ENCODE measurements at regions not wholly inside any gene's neighbourhood (a gene's known extent, or its start where the extent isn't known, plus 50 kb on each side); places are given as distances from the start of the nearest gene placed in this dataset.

DNA sequence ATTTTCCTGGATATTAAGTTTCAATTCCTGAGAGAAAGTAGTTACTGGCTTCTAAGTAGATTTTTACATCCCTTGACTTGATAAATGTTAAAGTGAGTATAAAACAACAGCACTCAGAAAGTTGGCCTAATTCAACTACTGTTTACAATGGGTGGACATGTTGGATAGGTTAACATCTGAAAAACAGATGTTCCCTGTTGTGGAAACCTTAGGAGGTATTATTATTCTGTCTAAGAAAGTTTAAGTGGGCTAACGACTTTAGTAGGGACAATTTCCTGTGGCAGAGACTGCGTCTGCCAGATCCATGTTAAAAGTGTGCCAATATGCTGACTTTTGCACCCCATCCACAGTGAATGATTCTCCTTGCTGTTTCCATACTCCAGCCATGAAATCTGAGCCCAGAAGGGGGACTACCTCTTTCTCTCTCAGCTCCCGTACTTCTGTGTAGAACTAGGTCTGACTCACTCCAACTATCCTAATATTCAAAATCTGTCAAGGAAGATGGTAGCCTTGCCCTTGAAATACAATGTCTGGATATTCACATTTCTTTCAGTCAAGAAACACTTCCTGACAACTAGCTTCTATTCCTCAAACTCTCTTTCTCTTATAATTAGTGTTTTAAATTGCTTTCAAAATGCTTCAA lies 327.5 kb upstream of the HNRNPA3 start:
- H3K36me3 ChIP-seq, result no peaks in the 10 kb centered on the region
- TF ChIP-seq, protein P1, sequence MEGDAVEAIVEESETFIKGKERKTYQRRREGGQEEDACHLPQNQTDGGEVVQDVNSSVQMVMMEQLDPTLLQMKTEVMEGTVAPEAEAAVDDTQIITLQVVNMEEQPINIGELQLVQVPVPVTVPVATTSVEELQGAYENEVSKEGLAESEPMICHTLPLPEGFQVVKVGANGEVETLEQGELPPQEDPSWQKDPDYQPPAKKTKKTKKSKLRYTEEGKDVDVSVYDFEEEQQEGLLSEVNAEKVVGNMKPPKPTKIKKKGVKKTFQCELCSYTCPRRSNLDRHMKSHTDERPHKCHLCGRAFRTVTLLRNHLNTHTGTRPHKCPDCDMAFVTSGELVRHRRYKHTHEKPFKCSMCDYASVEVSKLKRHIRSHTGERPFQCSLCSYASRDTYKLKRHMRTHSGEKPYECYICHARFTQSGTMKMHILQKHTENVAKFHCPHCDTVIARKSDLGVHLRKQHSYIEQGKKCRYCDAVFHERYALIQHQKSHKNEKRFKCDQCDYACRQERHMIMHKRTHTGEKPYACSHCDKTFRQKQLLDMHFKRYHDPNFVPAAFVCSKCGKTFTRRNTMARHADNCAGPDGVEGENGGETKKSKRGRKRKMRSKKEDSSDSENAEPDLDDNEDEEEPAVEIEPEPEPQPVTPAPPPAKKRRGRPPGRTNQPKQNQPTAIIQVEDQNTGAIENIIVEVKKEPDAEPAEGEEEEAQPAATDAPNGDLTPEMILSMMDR (IDR thresholded peaks at IDR 0.05), result no peak
- no peak for DNase-seq (ENCODE audit: low spot score)
- no peaks in the 10 kb centered on the region for H3K27me3 ChIP-seq
- H3K4me3 ChIP-seq, result no peak overlapping the region
- H3K4me1 ChIP-seq, result no peaks in the 10 kb centered on the region
- H3K9me3 ChIP-seq, result no peaks in the 10 kb centered on the region
- no peak overlapping the region for H3K27ac ChIP-seq

- H3K9me3 ChIP-seq, result no peaks in the 10 kb centered on the region
- H3K4me1 ChIP-seq, result no peaks in the 10 kb centered on the region
- DNase-seq (ENCODE audit: low spot score), result no peak
- H3K27me3 ChIP-seq, result no peaks in the 10 kb centered on the region
- no peak overlapping the region for H3K27ac ChIP-seq
- H3K36me3 ChIP-seq, result no peaks in the 10 kb centered on the region
- TF ChIP-seq, protein P1 (IDR thresholded peaks at IDR 0.05), result no peak
- H3K4me3 ChIP-seq, result no peak overlapping the region
Observed at GRCh38 chr2:176885661-176886060, 326.9 kb upstream of the HNRNPA3 start.

DNA sequence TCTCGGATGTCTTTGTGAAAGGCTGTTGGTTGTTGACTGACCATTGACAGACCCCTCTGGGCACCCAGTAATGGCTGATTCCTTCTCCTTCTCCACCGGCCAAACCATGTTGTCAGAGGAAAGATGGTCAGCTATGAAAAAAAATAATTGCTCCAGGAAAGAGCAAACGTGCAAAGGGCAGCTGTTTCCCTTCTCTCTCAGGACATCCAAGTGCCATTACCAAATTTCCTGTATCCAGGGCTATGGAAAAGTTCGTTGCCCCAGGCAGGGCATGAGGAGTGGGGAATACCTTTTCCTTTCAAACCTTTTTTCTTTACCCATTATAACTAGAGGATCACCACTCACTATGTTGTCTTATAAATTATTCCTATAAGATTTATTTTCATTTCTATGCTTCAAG lies 321.5 kb upstream of the HNRNPA3 start:
- Histone ChIP-seq H3K4me1 (no peaks in the 10 kb centered on the region), H3K36me3 (no peaks in the 10 kb centered on the region), H3K9me3 (no peaks in the 10 kb centered on the region), H3K27ac (no peak overlapping the region), H3K4me3 (no peak overlapping the region), H3K27me3 (no peaks in the 10 kb centered on the region)
- TF ChIP-seq, protein P1 (IDR thresholded peaks at IDR 0.05), result no peak
- DNase-seq (ENCODE audit: low spot score), result no peak

DNA sequence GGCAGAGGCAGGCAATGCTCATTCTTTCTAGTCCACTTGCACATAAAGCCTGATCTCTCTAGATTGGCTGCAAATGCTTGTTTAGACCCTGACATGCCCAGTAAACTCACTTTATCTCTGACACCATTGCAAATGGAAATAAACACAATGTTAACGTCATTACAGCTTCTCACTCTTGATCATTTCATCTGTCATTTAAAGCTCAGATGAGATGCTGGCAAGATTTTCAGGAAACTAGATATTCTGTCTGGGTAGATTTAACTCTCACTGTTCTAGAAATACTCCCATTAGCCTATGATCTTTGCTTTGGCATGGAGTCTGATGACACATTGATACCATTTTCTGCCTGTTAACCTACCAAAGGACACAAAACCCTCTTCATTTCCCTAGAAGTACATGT lies 320.7 kb upstream of the HNRNPA3 start:
- TF ChIP-seq, protein P1 (IDR thresholded peaks at IDR 0.05), result no peak
- H3K27me3 ChIP-seq, result no peaks in the 10 kb centered on the region
- DNase-seq (ENCODE audit: low spot score), result no peak
- H3K4me3 ChIP-seq, result no peak overlapping the region
- H3K36me3 ChIP-seq, result no peaks in the 10 kb centered on the region
- H3K27ac ChIP-seq, result no peak overlapping the region
- H3K4me1 ChIP-seq, result no peaks in the 10 kb centered on the region
- no peaks in the 10 kb centered on the region for H3K9me3 ChIP-seq

DNA sequence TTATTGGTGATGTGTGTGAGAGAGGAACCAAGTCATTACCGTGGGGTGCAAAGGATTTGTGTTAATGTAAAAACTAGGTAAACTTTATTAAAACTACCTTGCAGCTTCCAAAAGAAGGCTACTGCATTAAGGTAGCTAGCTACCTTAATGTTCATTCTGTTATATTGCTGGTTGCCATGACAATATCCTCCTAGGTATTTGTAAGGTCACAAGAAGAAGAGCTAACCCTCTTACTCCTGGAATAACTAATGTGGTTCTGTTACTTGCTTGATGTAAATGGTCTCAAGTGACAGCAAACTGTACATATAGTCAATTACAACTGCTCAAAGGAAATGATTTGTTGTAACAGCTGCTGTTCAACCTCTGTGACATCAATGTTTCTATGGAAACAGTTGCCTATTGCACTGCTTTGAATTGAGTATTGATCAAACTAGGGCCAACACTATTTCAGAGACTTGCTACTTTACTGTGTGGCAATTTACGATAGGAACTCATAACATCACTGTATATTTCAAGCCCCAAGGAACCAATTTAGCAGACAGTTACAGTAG lies 319.8 kb upstream of the HNRNPA3 start:
- no peaks in the 10 kb centered on the region for H3K4me1 ChIP-seq
- H3K27me3 ChIP-seq, result no peaks in the 10 kb centered on the region
- H3K4me3 ChIP-seq, result no peak overlapping the region
- no peak overlapping the region for H3K27ac ChIP-seq
- no peaks in the 10 kb centered on the region for H3K36me3 ChIP-seq
- no peaks in the 10 kb centered on the region for H3K9me3 ChIP-seq
- TF ChIP-seq, protein P1 (IDR thresholded peaks at IDR 0.05), result no peak
- DNase-seq (ENCODE audit: low spot score), result no peak

DNA sequence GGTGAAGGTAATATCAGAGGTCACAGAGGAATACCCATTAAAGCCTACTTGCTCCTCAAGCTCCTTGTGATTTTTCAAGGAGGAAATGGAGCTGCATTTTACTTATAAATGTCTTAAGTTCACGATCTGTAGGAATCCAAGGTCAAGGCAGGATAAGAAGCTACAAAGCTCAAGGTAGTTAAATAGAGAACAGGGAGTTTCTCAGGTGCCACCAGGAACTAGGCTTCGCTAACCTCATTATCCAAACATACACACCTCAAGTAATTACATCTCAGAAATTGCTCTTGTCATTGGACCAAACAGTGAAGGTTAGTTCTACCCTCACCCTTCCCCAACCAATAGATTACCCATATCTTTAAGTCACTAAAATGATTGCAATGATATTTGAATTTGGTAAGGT lies 317.4 kb upstream of the HNRNPA3 start:
- Histone ChIP-seq H3K36me3 (no peaks in the 10 kb centered on the region), H3K27me3 (no peaks in the 10 kb centered on the region), H3K4me1 (no peaks in the 10 kb centered on the region), H3K27ac (no peak overlapping the region), H3K9me3 (no peaks in the 10 kb centered on the region), H3K4me3 (no peak overlapping the region)
- TF ChIP-seq, protein P1 (IDR thresholded peaks at IDR 0.05), result no peak
- no peak for DNase-seq (ENCODE audit: low spot score)
